NCI-H2227 (cell line): ENCODE measurements at regions not wholly inside any gene's neighbourhood (a gene's known extent, or its start where the extent isn't known, plus 50 kb on each side); places are given as distances from the start of the nearest gene placed in this dataset.
A peak's percentile ranks its signal among the peaks of the same experiment; 100 is the strongest.

ENCODE experiments used
- DNase-seq: peaks from one replicate; lab custom pipeline; 2025; ENCODE audit not compliant: unreplicated experiment; lab: John Stamatoyannopoulos, UW

- no peak for DNase-seq
These were observed 1248.4 kb downstream of the BRD1 start for GRCh38 chr22:48579043-48579927.

GRCh38 chr22:48578138-48579042 lies 1249.3 kb downstream of the BRD1 start:
- DNase-seq: no peak

- no peak for DNase-seq
These were observed 1250.0 kb downstream of the BRD1 start for GRCh38 chr22:48577691-48578090.

GRCh38 chr22:48577014-48577690 lies 1250.5 kb downstream of the BRD1 start:
- DNase-seq: no peak

- DNase-seq: no peak
These were observed 1251.2 kb downstream of the BRD1 start for GRCh38 chr22:48576333-48577013.

- DNase-seq: no peak
These were observed 1251.9 kb downstream of the BRD1 start for GRCh38 chr22:48575618-48576332.

- peak; percentile 16 for DNase-seq
These were observed 1252.7 kb downstream of the BRD1 start for GRCh38 chr22:48574776-48575617.

- no peak for DNase-seq
These were observed 1253.9 kb downstream of the BRD1 start for GRCh38 chr22:48573766-48574165.

- DNase-seq: no peak
These were observed 1254.7 kb downstream of the BRD1 start for GRCh38 chr22:48572951-48573350.

- DNase-seq: no peak
These were observed 1256.8 kb downstream of the BRD1 start for GRCh38 chr22:48570912-48571311.

GRCh38 chr22:48569476-48570233 lies 1258.0 kb downstream of the BRD1 start:
- no peak for DNase-seq

- no peak for DNase-seq
These were observed 1258.8 kb downstream of the BRD1 start for GRCh38 chr22:48568736-48569330.

- no peak for DNase-seq
These were observed 1260.3 kb downstream of the BRD1 start for GRCh38 chr22:48567213-48567975.

- no peak for DNase-seq
These were observed 1260.9 kb downstream of the BRD1 start for GRCh38 chr22:48566741-48567140.

- no peak for DNase-seq
These were observed 1261.7 kb downstream of the BRD1 start for GRCh38 chr22:48565901-48566501.

- no peak for DNase-seq
These were observed 1262.7 kb downstream of the BRD1 start for GRCh38 chr22:48564995-48565394.

- DNase-seq: no peak
These were observed 1263.7 kb downstream of the BRD1 start for GRCh38 chr22:48563966-48564330.
